ENCODE measurements at regions not wholly inside any gene's neighbourhood (a gene's known extent, or its start where the extent isn't known, plus 50 kb on each side); places are given as distances from the start of the nearest gene placed in this dataset.
"Not testable (repeated sequence)": the region's sequence is repeated elsewhere in the genome, so short reads cannot be mapped to it uniquely, and the experiment has no call there.

GRCh38 chr5:15009420-15009819, 137.8 kb upstream of the ANKH start:
- no peak for DNase-seq

GRCh38 chr5:15008921-15009320, 137.3 kb upstream of the ANKH start:
- DNase-seq, result no peak

GRCh38 chr5:15008476-15008875, 136.9 kb upstream of the ANKH start:
- no peak for DNase-seq

- no peak for DNase-seq
Measured at GRCh38 chr5:15007646-15008045, 136.1 kb upstream of the ANKH start.

- no peak for DNase-seq
Measured at GRCh38 chr5:15004506-15004905, 132.9 kb upstream of the ANKH start.

GRCh38 chr5:15003511-15003920, 131.9 kb upstream of the ANKH start:
- DNase-seq, result peak; percentile 20 to 47

- DNase-seq, result no peak
Measured at GRCh38 chr5:15002791-15003190, 131.2 kb upstream of the ANKH start.

- DNase-seq, result no peak
Measured at GRCh38 chr5:15002173-15002572, 130.6 kb upstream of the ANKH start.

- no peak for DNase-seq
Measured at GRCh38 chr5:15001517-15001916, 129.9 kb upstream of the ANKH start.

- DNase-seq, result no peak
Measured at GRCh38 chr5:14998491-14998890, 126.9 kb upstream of the ANKH start.

GRCh38 chr5:14996997-14997396, 125.4 kb upstream of the ANKH start:
- no peak for DNase-seq

GRCh38 chr5:14995229-14995628, 123.7 kb upstream of the ANKH start:
- DNase-seq, result no peak

- DNase-seq, result not testable (repeated sequence)
Measured at GRCh38 chr5:14993459-14994133, 122.0 kb upstream of the ANKH start.

GRCh38 chr5:14992751-14993458, 121.3 kb upstream of the ANKH start:
- DNase-seq, result peak in 1 of 2 experiments; percentile 65

GRCh38 chr5:14988223-14988622, 116.6 kb upstream of the ANKH start:
- no peak for DNase-seq

GRCh38 chr5:14986413-14986812, 114.8 kb upstream of the ANKH start:
- no peak for DNase-seq

GRCh38 chr5:14983666-14984441, 112.3 kb upstream of the ANKH start:
- no peak for DNase-seq

- no peak for DNase-seq
Measured at GRCh38 chr5:14980698-14981097, 109.1 kb upstream of the ANKH start.

- no peak for DNase-seq
Measured at GRCh38 chr5:14977058-14977685, 105.6 kb upstream of the ANKH start.

GRCh38 chr5:14976486-14976885, 104.9 kb upstream of the ANKH start:
- no peak for DNase-seq

GRCh38 chr5:14971873-14972272, 100.3 kb upstream of the ANKH start:
- no peak for DNase-seq

- no peak for DNase-seq
Measured at GRCh38 chr5:14968796-14969195, 97.2 kb upstream of the ANKH start.

- DNase-seq, result no peak
Measured at GRCh38 chr5:14967166-14967565, 95.6 kb upstream of the ANKH start.
